ENCODE measurements at regions not wholly inside any gene's neighbourhood (a gene's known extent, or its start where the extent isn't known, plus 50 kb on each side); places are given as distances from the start of the nearest gene placed in this dataset.
"Not testable (repeated sequence)": the region's sequence is repeated elsewhere in the genome, so short reads cannot be mapped to it uniquely, and the experiment has no call there.

GRCh38 chr18:42548493-42548892 is 567.0 kb downstream of the RIT2 start:
- DNase-seq (ENCODE audit: low spot score in 2 of 2, unreplicated experiment in 2 of 2), result no peak
- Mint-ChIP-seq H3K36me3 (no peaks in the 10 kb centered on the region), H3K27ac (no peak overlapping the region), H3K27me3 (ENCODE audit: low read depth) (no peaks in the 10 kb centered on the region), H3K4me1 (peaks cover 2% of the 10 kb centered on the region), H3K4me3 (no peak overlapping the region), H3K9me3 (no peaks in the 10 kb centered on the region)
- no peak for TF ChIP-seq CTCF (IDR thresholded peaks at IDR 0.05; ENCODE audit: unreplicated experiment)

- Mint-ChIP-seq H3K9me3 (no peaks in the 10 kb centered on the region), H3K4me3 (no peak overlapping the region), H3K27me3 (ENCODE audit: low read depth) (no peaks in the 10 kb centered on the region), H3K36me3 (no peaks in the 10 kb centered on the region), H3K4me1 (peaks cover 2% of the 10 kb centered on the region), H3K27ac (no peak overlapping the region)
- no peak for TF ChIP-seq CTCF (IDR thresholded peaks at IDR 0.05; ENCODE audit: unreplicated experiment)
- DNase-seq (ENCODE audit: low spot score in 2 of 2, unreplicated experiment in 2 of 2), result no peak
These were observed 565.9 kb downstream of the RIT2 start for GRCh38 chr18:42549596-42549995.

- H3K9me3 Mint-ChIP-seq; H3K36me3 Mint-ChIP-seq; H3K27me3 Mint-ChIP-seq (ENCODE audit: low read depth); DNase-seq (ENCODE audit: low spot score in 2 of 2, unreplicated experiment in 2 of 2); H3K27ac Mint-ChIP-seq; H3K4me1 Mint-ChIP-seq; H3K4me3 Mint-ChIP-seq: not testable (repeated sequence)
These were observed 562.9 kb downstream of the RIT2 start for GRCh38 chr18:42552559-42552958.

GRCh38 chr18:42559069-42559690 is 556.3 kb downstream of the RIT2 start:
- Mint-ChIP-seq H3K36me3 (no peaks in the 10 kb centered on the region), H3K27ac (no peak overlapping the region), H3K9me3 (no peaks in the 10 kb centered on the region), H3K4me1 (no peaks in the 10 kb centered on the region), H3K27me3 (ENCODE audit: low read depth) (peaks cover 7% of the 10 kb centered on the region), H3K4me3 (no peak overlapping the region)
- DNase-seq (ENCODE audit: low spot score in 2 of 2, unreplicated experiment in 2 of 2), result no peak
- TF ChIP-seq CTCF (IDR thresholded peaks at IDR 0.05; ENCODE audit: unreplicated experiment), result no peak

- no peaks in the 10 kb centered on the region for H3K9me3 Mint-ChIP-seq
- no peaks in the 10 kb centered on the region for H3K4me1 Mint-ChIP-seq
- H3K27ac Mint-ChIP-seq, result no peak overlapping the region
- no peak for DNase-seq (ENCODE audit: low spot score in 2 of 2, unreplicated experiment in 2 of 2)
- peaks cover 3% of the 10 kb centered on the region for H3K27me3 Mint-ChIP-seq (ENCODE audit: low read depth)
- H3K36me3 Mint-ChIP-seq, result no peaks in the 10 kb centered on the region
- H3K4me3 Mint-ChIP-seq, result no peak overlapping the region
- no peak for TF ChIP-seq CTCF (IDR thresholded peaks at IDR 0.05; ENCODE audit: unreplicated experiment)
These were observed 554.0 kb downstream of the RIT2 start for GRCh38 chr18:42561521-42561920.

- no peaks in the 10 kb centered on the region for H3K4me1 Mint-ChIP-seq
- peaks cover 8% of the 10 kb centered on the region for H3K9me3 Mint-ChIP-seq
These were observed 551.5 kb downstream of the RIT2 start for GRCh38 chr18:42563995-42564394.

More at GRCh38 chr18:42563995-42564394, 551.5 kb downstream of the RIT2 start:
- no peak for TF ChIP-seq CTCF (IDR thresholded peaks at IDR 0.05; ENCODE audit: unreplicated experiment)
- DNase-seq (ENCODE audit: low spot score in 2 of 2, unreplicated experiment in 2 of 2), result no peak
- no peaks in the 10 kb centered on the region for H3K27me3 Mint-ChIP-seq (ENCODE audit: low read depth)
- H3K27ac Mint-ChIP-seq, result no peak overlapping the region
- no peak overlapping the region for H3K4me3 Mint-ChIP-seq
- no peaks in the 10 kb centered on the region for H3K36me3 Mint-ChIP-seq
